Brain microvascular endothelial cell (primary cell): ENCODE measurements at regions not wholly inside any gene's neighbourhood (a gene's known extent, or its start where the extent isn't known, plus 50 kb on each side); places are given as distances from the start of the nearest gene placed in this dataset.

ENCODE experiments used
- DNase-seq: peaks from one replicate; pipeline ENCODE4 v3.0.0-alpha.2; 2020
- H3K27ac ChIP-seq: fragments of 250-450 bp; sonication (Bioruptor Pico); 2 replicates; pipeline ENCODE4 v1.5.1; 2020; ENCODE audit warnings: mild to moderate bottlenecking, moderate library complexity
- H3K27me3 ChIP-seq: fragments of 250-450 bp; sonication (Bioruptor Pico); replicated peaks from 2 replicates; pipeline ENCODE4 v1.5.1; 2020; ENCODE audit warnings: mild to moderate bottlenecking
- H3K36me3 ChIP-seq: fragments of 250-450 bp; sonication (Bioruptor Pico); replicated peaks from 2 replicates; pipeline ENCODE4 v1.5.1; 2020; ENCODE audit warnings: mild to moderate bottlenecking
- H3K4me3 ChIP-seq: 2 replicates; pipeline ENCODE4 v1.5.1; 2011; ENCODE audit warnings: low read depth, mild to moderate bottlenecking, control low read depth, low read length, moderate library complexity
- in situ Hi-C: cut with HindIII; loops from 2 replicates; pipeline ENCODE4 v1.10.0; 2017; ENCODE audit warnings: low sequenced_read_pairs, low pct_ligation_motif_present
- TF ChIP-seq, protein P1 (sequence below): IDR thresholded peaks from 2 replicates; pipeline ENCODE4 v1.5.1; 2011; ENCODE audit warnings: low read depth, mild to moderate bottlenecking, moderate library complexity, low read length, control low read depth, inconsistent platforms; ENCODE audit errors: missing control alignments

DNA sequence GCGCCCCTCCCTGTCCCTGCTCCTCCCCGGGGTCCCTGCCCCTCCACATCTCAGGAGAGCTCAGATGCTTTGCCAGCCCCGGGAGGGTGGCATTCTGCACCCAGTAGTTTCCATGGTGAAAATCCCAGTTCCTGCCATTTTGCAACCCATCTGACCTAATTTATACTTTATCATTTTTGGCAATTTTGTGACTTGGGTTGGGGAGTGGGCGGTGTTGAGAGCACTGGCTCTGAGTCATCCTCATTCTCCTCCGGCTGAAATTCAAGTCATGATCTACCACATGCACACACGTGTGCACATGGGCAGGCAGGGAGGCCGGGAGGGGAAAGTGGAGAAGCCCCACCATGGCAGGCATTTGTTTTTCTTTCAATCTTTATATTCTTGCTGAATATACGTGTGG, 208.6 kb downstream of the URI1 start:
- Histone ChIP-seq H3K27ac (no peak overlapping the region), H3K36me3 (no peaks in the 10 kb centered on the region), H3K27me3 (no peaks in the 10 kb centered on the region), H3K4me3 (no peak overlapping the region)
- TF ChIP-seq, protein P1, sequence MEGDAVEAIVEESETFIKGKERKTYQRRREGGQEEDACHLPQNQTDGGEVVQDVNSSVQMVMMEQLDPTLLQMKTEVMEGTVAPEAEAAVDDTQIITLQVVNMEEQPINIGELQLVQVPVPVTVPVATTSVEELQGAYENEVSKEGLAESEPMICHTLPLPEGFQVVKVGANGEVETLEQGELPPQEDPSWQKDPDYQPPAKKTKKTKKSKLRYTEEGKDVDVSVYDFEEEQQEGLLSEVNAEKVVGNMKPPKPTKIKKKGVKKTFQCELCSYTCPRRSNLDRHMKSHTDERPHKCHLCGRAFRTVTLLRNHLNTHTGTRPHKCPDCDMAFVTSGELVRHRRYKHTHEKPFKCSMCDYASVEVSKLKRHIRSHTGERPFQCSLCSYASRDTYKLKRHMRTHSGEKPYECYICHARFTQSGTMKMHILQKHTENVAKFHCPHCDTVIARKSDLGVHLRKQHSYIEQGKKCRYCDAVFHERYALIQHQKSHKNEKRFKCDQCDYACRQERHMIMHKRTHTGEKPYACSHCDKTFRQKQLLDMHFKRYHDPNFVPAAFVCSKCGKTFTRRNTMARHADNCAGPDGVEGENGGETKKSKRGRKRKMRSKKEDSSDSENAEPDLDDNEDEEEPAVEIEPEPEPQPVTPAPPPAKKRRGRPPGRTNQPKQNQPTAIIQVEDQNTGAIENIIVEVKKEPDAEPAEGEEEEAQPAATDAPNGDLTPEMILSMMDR: no peak
- no peak for DNase-seq
- in situ Hi-C loops: no loop called here

DNA sequence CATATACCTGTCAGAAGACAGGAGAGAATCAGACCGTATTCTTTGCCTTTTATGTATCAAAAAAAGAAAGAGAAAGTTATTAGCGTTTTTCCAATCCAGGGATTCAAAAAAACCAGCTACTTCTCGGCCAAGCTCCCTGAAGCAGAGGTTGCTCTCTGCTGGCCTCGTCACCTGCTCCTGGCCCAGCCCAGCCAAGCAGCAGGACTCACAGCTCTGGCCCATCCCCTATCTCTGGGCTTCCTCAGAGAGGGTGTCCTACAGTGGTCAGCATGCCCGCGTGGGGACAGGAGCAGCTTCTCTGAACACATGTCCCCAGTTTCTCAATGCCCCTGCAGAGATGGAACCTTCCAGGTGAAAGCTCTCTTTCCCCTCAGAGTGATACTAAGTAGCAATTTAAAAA, 209.0 kb downstream of the URI1 start:
- no peak for DNase-seq
- H3K27ac ChIP-seq: no peak overlapping the region
- H3K4me3 ChIP-seq: no peak overlapping the region

DNA sequence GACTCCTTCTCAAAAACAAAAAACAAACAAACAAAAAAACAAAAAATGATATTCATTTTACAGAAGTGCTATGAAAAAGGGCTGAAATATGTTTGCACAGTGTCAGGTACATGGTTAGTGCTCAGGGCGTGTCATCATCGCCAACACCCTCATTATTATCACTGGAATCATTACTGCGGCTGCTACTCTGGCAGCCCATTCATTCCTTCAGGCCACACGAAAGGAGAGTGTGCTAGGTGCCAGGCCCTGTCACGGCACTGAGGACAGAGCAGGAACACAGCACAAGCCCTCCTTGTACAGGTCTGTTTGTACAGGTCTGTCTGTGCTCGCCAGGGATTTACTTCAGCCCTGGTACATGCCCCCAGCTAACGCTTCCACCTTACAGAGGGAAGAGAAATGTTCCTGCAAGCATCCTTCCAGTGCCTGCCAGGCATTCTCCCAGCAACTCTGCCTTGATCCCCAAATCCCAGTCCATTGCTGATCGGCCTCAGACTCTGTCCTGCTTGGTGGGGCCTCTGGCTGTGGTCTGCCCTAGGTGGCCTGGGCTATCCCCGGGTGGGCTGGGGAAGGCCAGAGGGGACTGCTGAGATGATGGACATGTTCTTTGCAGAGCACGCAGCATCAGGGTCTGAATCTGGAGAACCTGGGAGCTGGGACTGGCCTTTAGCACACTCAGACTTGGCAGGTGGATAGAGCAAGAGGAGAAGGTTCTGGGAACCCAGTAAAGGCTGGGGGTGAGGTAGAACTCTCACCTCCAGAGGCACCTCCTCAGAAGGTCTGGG, 210.7 kb downstream of the URI1 start:
- H3K36me3 ChIP-seq: no peaks in the 10 kb centered on the region
- TF ChIP-seq, protein P1: no peak
- in situ Hi-C loops: no loop called here
- H3K27me3 ChIP-seq: no peaks in the 10 kb centered on the region
- no peak for DNase-seq
- H3K4me3 ChIP-seq: no peak overlapping the region
- no peak overlapping the region for H3K27ac ChIP-seq

More for the DNA sequence above, 209.0 kb downstream of the URI1 start:
- Histone ChIP-seq H3K36me3 (no peaks in the 10 kb centered on the region), H3K27me3 (no peaks in the 10 kb centered on the region)
- in situ Hi-C loops: no loop called here
- TF ChIP-seq, protein P1: no peak

DNA sequence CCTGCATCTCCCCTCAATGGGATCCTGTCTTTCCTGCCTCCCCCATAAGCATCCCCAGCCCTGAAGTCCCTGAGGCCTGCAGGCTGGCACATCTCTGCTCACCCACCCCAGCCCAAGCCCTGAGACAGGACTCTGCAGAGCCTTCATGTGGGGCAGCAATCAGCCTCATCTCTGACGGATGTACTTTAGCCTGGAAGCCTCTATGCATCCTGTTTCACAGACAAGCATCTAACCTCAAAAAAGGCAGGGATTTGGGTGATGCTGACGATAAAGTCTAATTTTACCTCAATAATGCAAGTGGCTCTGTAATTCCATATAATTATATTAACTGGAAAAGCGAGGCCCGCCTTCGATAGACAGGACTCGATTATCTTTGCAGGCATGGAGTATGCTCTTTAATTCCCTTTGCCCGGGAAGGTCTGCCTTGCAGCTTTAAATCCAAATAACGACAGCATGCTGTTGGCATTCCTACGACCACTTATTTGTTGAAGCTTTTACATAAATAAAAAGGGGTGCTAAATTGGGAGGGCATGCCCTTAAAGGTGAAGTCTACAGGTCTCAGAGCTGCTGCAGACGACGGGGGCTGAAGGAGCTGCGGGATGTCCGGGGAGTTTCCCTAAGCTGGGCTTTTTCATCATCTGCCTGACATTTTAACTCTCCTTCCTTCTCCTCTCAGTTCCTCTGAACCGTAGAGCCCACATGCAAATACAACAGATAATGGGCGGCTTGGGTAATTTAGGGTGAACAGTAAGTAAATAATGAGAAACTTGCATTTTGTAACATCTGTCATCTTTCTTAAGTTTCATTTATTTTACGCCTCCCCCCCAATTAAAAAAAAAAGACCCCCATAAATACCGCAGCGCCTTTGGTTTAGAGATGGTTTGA, 211.5 kb downstream of the URI1 start:
- Histone ChIP-seq H3K36me3 (no peaks in the 10 kb centered on the region), H3K27me3 (no peaks in the 10 kb centered on the region), H3K27ac (no peak overlapping the region), H3K4me3 (no peak overlapping the region)
- in situ Hi-C loops: no loop called here
- TF ChIP-seq, protein P1: no peak
- no peak for DNase-seq

DNA sequence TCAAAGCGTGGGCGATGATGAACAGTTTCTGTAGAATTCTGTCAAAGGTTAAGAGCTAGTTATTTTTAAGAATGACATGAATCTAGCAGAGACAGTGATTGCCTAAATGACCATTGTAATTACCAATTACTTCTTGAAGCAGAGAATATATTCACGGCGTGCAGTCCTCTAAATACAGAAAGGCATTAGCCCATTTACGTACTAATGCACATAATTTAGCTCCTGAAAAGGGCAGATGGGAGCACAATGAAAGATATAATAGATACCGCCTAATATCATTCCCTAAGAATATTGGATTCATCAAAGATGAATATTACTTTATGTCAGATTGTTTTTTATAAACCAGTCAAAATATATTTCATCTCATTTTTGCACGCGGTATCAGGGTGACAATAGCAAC, 212.4 kb downstream of the URI1 start:
- Histone ChIP-seq H3K4me3 (no peak overlapping the region), H3K36me3 (no peaks in the 10 kb centered on the region), H3K27ac (no peak overlapping the region), H3K27me3 (no peaks in the 10 kb centered on the region)
- DNase-seq: no peak
- TF ChIP-seq, protein P1: no peak
- in situ Hi-C loops: no loop called here
